Right atrium auricular region (tissue), 2 donors: ENCODE measurements at regions not wholly inside any gene's neighbourhood (a gene's known extent, or its start where the extent isn't known, plus 50 kb on each side); places are given as distances from the start of the nearest gene placed in this dataset.

ENCODE experiments used
- DNase-seq: peaks from one replicate; pipeline ENCODE4 v3.0.0-alpha.2; 2019; ENCODE audit warnings: low spot score
- H3K27ac ChIP-seq, 2 donors: fragments of 200-600 bp; sonication (generic); 1 replicate in 1 of 2; 2 replicates in 1 of 2; pipeline ENCODE4 v1.5.1; 2016 to 2019
- H3K27me3 ChIP-seq, 2 donors: fragments of 200-600 bp; sonication (generic); one replicate each; pipeline versions ENCODE4 v1.5.1 to v1.6.0; 2017 to 2019
- H3K36me3 ChIP-seq: fragments of 200-600 bp; sonication (generic); one replicate; pipeline ENCODE4 v1.5.1; 2016
- H3K4me1 ChIP-seq, 2 donors: fragments of 200-600 bp; sonication (generic); one replicate each; pipeline versions ENCODE4 v1.5.1 to v1.6.0; 2017 to 2019
- H3K4me3 ChIP-seq, 2 donors: fragments of 200-600 bp; sonication (generic); 1 replicate in 1 of 2; 2 replicates in 1 of 2; pipeline ENCODE4 v1.5.1; 2017 to 2019; ENCODE audit warnings: mild to moderate bottlenecking in 1 of 2, moderate library complexity in 1 of 2
- H3K9me3 ChIP-seq, 2 donors: fragments of 200-600 bp; sonication (generic); one replicate each; pipeline ENCODE4 v1.5.1; 2019
- TF ChIP-seq, protein P1 (sequence below), 2 donors: fragments of 200-600 bp; sonication (generic); IDR thresholded peaks; one replicate each; pipeline ENCODE4 v1.5.1; 2019; ENCODE audit warnings: antibody characterized with exemption in 2 of 2

- no peak for DNase-seq
- Histone ChIP-seq H3K4me3 (no peak overlapping the region), H3K9me3 (peaks cover 0 to 9% of the 10 kb centered on the region in 2 donors), H3K36me3 (no peaks in the 10 kb centered on the region), H3K27ac (no peak overlapping the region), H3K27me3 (no peaks in the 10 kb centered on the region), H3K4me1 (no peaks in the 10 kb centered on the region)
- TF ChIP-seq, protein P1, sequence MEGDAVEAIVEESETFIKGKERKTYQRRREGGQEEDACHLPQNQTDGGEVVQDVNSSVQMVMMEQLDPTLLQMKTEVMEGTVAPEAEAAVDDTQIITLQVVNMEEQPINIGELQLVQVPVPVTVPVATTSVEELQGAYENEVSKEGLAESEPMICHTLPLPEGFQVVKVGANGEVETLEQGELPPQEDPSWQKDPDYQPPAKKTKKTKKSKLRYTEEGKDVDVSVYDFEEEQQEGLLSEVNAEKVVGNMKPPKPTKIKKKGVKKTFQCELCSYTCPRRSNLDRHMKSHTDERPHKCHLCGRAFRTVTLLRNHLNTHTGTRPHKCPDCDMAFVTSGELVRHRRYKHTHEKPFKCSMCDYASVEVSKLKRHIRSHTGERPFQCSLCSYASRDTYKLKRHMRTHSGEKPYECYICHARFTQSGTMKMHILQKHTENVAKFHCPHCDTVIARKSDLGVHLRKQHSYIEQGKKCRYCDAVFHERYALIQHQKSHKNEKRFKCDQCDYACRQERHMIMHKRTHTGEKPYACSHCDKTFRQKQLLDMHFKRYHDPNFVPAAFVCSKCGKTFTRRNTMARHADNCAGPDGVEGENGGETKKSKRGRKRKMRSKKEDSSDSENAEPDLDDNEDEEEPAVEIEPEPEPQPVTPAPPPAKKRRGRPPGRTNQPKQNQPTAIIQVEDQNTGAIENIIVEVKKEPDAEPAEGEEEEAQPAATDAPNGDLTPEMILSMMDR (IDR thresholded peaks at IDR 0.05), result no peak
These were observed 193.6 kb upstream of the STARD13 start for GRCh38 chr13:33479105-33479504.

DNA sequence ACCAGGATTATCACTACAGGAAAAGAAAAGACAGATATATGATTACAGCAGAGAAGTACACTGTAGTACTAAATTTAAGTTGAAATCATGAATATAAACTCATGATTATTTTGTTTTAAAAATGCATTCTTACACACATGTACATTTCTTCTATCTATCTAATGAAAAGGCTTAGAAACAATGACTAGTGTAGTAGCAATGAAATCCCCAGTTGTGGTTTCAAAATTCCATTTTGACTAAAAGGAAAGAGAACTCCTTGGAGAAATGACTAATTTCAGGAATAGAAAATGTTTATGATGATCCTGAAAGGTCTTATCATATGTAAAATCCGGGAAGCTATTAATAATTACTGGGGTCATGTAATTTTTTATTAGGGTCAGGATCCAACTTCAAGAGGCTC is 195.0 kb upstream of the STARD13 start:
- Histone ChIP-seq H3K27me3 (no peaks in the 10 kb centered on the region), H3K27ac (no peak overlapping the region), H3K4me1 (no peaks in the 10 kb centered on the region), H3K9me3 (peaks cover 0 to 9% of the 10 kb centered on the region in 2 donors), H3K4me3 (no peak overlapping the region), H3K36me3 (no peaks in the 10 kb centered on the region)
- TF ChIP-seq, protein P1 (IDR thresholded peaks at IDR 0.05), result no peak
- no peak for DNase-seq

GRCh38 chr13:33483471-33483870 is 197.9 kb upstream of the STARD13 start:
- no peaks in the 10 kb centered on the region for H3K27me3 ChIP-seq
- H3K4me1 ChIP-seq, result peaks cover 0 to 10% of the 10 kb centered on the region in 2 donors
- no peak for DNase-seq
- H3K4me3 ChIP-seq, result no peak overlapping the region
- no peak overlapping the region for H3K27ac ChIP-seq
- TF ChIP-seq, protein P1 (IDR thresholded peaks at IDR 0.05), result no peak
- no peaks in the 10 kb centered on the region for H3K9me3 ChIP-seq
- H3K36me3 ChIP-seq, result no peaks in the 10 kb centered on the region

DNA sequence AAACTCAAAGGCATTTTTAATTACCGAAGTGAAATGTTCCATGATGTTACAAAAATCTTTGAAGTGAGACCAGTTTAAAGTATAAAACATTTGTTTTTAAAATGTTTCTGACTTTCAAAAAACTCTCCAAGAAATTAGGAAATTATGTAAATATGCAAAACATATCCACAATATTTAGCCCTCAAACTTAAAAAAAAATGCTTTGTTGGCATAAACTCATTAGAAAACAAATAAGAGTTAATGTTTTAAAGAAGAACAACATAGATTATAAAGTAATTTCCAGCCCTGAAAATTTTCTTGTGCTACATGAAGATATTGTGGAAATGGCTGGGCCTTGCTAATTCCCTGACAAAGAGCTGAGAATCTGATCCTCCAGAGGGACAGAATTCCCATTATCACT is 199.7 kb upstream of the STARD13 start:
- Histone ChIP-seq H3K27me3 (no peaks in the 10 kb centered on the region), H3K4me3 (no peak overlapping the region), H3K27ac (no peak overlapping the region), H3K4me1 (peaks cover 0 to 12% of the 10 kb centered on the region in 2 donors), H3K36me3 (no peaks in the 10 kb centered on the region), H3K9me3 (no peaks in the 10 kb centered on the region)
- no peak for DNase-seq
- TF ChIP-seq, protein P1 (IDR thresholded peaks at IDR 0.05), result no peak

DNA sequence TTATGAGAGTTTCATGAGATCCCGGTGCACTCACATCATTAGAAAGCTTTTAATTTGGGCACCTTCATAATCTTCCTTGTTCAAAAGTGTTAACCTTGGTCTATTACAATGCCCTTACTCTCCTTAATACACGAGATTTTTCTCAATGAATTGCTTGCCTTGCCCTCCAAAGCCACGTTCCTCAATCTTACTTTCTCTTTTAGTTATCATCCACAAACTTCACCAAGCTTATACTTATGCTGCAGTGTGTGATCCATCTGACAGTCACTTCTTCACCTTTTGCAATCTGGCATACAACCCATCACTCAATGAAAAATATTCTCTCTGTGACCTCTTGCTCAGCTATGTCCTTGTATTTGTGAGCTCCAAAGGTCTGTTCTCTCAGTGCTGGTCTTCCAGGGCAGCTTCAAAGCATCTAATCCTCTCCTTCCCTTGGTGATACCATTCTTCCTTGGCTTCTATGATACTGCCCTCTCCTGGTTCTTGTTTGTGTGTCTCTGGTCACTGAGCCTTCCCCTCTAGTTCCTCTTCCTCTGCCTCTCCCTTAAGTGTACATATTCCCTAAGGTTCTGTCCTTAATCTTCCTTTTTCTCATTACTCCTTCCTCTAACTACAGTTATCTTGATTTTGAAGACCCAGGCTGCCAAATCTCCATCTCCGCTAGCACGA is 202.2 kb upstream of the STARD13 start:
- TF ChIP-seq, protein P1 (IDR thresholded peaks at IDR 0.05), result peak; percentile 15 to 56
- peaks cover 0 to 21% of the 10 kb centered on the region in 2 donors for H3K4me1 ChIP-seq
- peak overlapping the region; percentile 0 to 14 for H3K4me3 ChIP-seq
- H3K36me3 ChIP-seq, result no peaks in the 10 kb centered on the region
- no peak for DNase-seq
- no peaks in the 10 kb centered on the region for H3K27me3 ChIP-seq
- peak overlapping the region in 1 of 2 donors; percentile 26 for H3K27ac ChIP-seq
- no peaks in the 10 kb centered on the region for H3K9me3 ChIP-seq

GRCh38 chr13:33489563-33489962 is 204.0 kb upstream of the STARD13 start:
- no peaks in the 10 kb centered on the region for H3K36me3 ChIP-seq
- DNase-seq, result no peak
- TF ChIP-seq, protein P1 (IDR thresholded peaks at IDR 0.05), result no peak
- no peaks in the 10 kb centered on the region for H3K27me3 ChIP-seq
- H3K4me3 ChIP-seq, result no peak overlapping the region
- H3K27ac ChIP-seq, result no peak overlapping the region
- peaks cover 0 to 30% of the 10 kb centered on the region in 2 donors for H3K4me1 ChIP-seq
- no peaks in the 10 kb centered on the region for H3K9me3 ChIP-seq
